Stimulated activated CD4-positive, alpha-beta T cell treated with anti-CD3 and anti-CD28 coated beads, Interleukin-12 subunit alpha, Interleukin-12 subunit beta, amount 100 ng/mL, for 24 hours (primary cell): ENCODE measurements at regions not wholly inside any gene's neighbourhood (a gene's known extent, or its start where the extent isn't known, plus 50 kb on each side); places are given as distances from the start of the nearest gene placed in this dataset.

ENCODE experiments used
- DNase-seq, 2 experiments: peaks; one replicate each; pipeline ENCODE4 v3.0.0-alpha.2; 2020; ENCODE audit warnings: low read depth in 2 of 2

GRCh38 chr10:44814929-44815328 is 96.2 kb upstream of the TMEM72 start:
- DNase-seq: no peak

DNA sequence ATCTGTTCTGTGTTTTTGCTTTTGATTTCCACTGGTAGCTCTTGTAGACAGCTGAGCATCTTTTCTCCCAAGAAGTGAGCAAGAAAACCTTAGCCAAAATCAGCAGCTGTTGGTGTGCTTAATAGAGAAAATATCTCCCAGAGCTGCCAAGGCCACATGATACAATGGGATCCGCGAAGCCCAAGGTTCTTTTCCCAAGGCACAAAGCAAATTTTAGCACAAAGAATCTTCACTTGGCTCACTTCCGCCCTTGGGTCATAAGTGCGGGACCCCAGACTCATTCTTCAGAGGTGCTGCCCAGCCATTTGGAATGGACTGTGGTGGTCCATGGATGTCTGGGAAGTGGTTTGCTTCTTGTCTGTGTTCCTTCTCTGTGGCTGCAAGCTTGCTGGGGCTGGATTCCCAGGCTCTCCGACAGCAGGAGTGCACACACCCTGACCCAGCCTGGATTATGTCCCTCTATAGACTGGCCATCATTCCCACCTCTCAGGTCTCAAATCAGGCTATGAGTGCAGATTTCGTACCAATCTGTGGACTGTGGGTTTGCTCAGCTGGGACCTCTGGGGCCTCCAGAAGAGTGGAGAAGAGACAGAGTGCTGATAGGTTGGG is 93.0 kb upstream of the TMEM72 start:
- no peak for DNase-seq

DNA sequence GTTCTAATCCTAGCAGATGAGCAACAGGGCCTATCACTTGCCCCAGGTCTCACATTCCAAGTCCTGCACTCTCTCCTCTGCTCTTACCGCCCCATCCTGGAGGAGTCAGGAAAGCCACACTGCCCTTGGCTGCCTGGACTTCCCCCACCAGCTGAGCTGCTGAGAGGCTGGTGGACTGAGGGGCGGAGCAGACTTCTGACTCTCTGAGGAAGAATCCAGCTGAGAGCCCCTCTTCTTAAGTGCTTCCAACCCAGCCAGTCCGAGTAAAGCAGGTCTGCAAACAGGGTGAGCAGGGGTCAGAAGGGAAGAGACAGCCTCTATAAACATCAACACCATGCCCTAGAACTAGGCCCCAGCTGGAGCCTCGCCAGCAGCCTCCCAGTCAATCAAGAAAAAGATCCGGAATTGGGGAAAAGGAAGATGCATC is 92.4 kb upstream of the TMEM72 start:
- DNase-seq: no peak

GRCh38 chr10:44820094-44820493 is 91.0 kb upstream of the TMEM72 start:
- DNase-seq: no peak

- no peak for DNase-seq
Measured at GRCh38 chr10:44821290-44821689, 89.8 kb upstream of the TMEM72 start.

- no peak for DNase-seq
Measured at GRCh38 chr10:44822349-44822748, 88.8 kb upstream of the TMEM72 start.

DNA sequence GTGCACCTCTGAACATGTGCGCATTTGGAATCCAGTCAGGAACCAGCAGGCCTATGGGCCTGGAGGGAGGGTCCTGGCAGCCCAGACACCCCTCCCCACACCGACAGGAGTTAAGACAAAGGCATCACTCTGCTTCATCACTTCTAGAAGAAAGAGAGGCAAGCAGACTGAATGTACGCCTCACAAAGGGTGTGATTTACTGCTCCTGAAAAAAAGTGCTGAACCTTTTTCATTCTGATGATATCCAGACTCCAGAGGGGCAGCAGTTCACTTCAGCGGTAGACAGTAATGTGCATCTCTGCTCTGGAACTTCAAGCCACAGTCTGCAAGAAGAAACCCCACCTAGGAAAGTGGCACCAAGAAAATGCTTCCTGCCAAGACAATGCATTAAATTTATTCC is 88.2 kb upstream of the TMEM72 start:
- no peak for DNase-seq

DNA sequence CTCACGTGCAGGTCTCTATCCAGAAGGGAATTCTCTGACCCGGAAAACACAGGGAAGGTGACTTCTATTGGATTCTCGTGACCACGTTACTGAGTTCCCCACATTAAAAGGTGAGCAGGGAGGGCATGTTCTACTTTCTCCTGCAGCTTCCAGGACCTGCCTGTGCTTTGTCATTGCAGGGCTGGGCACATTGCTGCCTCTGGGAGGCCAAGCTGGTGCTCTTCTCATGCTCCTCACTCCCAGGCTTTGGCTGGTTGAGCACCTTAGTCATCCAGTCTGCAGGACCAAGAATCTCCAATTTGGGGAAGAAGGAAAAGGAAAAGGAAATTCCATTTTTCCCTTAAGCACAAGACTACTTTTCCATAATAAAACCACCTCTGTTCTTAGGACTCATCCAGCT is 86.5 kb upstream of the TMEM72 start:
- DNase-seq: no peak

DNA sequence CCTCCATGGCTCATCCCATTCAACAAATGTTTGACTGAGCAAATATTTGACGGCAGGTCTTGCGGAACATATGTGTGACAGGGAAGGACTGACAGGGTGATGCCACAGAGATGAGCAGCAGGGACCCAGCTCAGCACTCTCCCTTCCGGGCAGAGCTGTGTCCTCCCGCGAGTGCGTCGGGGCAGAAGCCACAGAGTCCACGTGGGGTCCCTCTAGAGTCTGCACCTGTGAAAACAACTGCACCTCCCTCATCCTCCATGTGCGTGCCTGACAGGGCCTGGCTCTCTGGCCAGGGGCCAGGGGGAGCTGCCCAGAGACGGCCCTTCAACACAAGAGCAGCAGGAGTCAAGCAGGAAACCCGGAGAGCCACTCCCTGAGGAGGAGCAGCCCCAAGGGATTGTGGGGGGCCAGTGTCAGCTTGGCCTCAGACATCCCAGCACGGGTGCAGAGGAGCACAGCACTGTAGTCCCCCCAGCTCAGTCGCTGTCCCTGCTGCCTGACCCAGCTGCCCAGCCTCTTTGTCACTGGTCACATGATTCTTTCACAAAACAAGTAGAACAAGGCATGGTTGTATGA is 83.6 kb upstream of the TMEM72 start:
- DNase-seq: no peak

GRCh38 chr10:44828508-44829142 is 82.5 kb upstream of the TMEM72 start:
- no peak for DNase-seq

DNA sequence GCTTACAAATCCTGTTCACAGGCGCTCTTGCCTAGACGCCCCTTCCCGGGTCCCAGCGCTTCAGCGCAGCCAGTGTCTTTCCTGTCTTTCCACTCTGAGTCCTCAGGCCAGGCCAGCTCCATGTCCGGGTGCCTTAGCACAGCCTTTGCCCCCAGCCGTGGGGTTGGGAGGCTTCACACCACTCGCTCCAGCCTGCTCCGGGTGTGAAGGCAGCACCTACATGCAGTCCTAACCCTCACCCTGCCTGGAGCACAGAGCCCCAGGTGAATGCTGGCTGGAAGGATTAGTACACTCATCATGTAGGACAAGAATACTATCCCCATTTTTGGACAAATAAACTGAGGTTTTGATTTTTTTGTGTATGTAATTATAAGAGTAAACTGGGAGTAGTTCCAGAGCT is 81.7 kb upstream of the TMEM72 start:
- DNase-seq: no peak

DNA sequence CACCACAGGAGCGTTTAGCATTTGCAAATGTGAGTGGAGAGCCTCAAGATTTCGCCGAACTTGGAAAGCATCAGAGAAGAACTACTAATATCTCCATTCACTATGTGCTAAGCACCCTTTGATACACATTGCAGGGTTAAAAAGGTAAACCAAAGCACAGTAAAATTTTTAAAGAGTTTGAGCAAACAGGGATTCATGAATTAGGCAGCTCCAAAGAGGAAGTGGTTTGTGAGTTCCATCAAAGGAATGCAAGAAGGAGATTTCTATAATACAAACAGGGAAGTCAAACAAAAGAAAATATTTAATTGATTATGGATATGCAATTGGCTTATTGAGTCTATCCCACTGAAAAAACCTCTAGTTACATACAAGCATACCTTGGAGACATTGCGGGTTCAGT is 81.1 kb upstream of the TMEM72 start:
- DNase-seq: no peak

GRCh38 chr10:44831581-44831980 is 79.6 kb upstream of the TMEM72 start:
- DNase-seq: no peak

GRCh38 chr10:44832595-44833390 is 78.3 kb upstream of the TMEM72 start:
- no peak for DNase-seq

- DNase-seq: no peak
Measured at GRCh38 chr10:44834131-44834530, 77.0 kb upstream of the TMEM72 start.

DNA sequence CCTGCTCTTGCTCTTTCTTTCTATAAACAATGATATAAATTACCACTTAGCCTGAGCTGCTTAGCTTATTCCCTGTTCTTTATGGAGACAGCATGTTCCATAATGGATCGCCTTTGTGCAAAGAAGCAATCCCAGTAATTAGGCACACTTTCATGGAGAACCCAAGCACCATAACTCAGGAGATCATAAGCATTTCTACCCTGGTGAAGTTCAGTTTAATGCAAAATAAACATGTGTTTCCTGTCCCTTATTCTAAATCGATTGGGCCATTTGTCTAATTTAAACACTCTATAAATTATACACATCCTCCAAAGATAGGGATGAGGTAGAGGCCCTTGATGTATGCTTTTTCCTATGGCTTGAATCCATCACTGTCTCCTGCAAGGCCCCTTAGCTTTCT is 75.8 kb upstream of the TMEM72 start:
- DNase-seq: no peak

DNA sequence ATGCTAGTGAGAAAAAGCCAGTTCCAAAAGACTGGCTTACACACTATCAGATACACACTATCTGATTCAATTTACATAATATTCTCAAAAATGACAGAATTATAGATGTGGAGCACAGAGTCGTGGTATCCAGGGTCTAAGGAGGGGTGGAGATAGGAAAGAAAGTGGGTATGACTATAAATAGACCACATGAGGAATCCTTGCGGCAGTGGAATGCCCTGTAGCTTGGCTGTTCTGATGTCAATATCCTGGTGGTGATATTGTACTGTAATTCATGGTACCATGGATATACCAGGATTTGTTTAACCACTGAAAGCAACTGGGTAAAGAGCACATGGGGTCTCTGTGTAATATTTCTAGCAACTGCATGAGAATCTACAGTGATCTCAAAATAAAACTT is 67.7 kb upstream of the TMEM72 start:
- DNase-seq: no peak

- DNase-seq: no peak
Measured at GRCh38 chr10:44845361-44846175, 65.6 kb upstream of the TMEM72 start.

DNA sequence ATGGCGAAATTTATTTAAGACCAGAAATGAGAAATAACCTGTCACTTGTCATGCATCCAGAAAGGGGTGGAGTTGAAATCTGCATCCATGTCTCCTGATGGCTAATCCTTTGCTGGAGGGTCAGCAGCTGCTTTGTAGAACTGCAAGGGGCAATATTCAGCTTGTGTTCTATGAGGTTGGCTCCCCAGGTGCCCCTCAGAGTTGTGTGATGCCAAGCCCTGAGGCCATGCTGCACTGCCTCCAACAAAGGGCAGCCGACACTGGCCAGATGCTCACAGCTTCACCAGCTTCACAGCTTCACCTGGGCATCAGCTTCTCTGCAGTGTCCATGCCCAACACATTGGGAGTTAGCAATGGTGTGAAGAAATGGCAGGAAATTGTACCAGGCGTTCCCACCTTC is 64.0 kb upstream of the TMEM72 start:
- no peak for DNase-seq

DNA sequence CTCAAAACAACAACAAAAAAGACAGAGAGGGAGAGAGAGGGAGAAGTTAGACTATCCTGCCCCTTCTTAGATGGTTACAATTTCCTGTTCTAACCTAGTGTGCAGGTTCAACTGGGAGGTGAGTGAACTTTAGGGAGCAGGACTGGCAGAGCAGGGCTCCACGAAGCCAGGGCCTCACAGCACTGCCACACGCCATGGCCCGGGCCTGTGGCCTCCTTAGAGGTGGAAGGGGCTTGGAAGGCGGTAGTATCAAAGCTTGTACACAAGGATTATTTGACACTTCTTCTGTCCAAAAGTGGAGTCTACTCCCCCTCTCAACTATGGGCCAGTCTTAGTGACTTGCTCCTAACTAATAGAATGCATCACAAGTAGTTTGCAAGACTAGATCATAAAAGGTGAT is 62.9 kb upstream of the TMEM72 start:
- DNase-seq: no peak

GRCh38 chr10:44849936-44850335 is 61.2 kb upstream of the TMEM72 start:
- no peak for DNase-seq

DNA sequence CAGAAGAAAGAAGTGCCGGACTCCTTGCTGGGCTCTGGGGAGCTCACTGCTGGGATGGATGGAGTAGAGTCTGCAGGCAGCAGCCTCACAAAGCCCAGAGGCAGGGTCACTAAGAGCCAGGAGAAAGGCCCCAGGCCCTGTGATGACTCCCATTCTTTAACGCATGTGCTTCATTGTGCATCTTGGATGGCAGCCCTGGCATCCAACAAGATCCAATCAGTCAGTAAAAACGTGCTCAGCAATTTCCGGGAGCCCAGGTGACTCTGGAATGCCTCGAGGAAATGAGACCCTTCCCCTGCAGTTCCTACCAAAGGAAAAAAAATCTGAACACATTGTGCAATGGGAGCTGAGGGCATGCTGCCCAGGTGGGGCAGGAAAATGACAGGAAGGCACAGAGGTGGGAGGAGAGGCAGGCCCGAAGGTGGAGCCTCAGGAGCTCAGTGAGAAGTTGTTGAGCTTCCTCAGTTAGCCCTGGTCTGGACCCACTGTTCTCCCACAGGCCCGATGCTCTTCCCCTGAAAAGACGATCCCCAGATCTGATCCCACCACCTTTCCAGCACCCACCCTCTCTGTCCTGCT is 60.7 kb upstream of the TMEM72 start:
- DNase-seq: no peak
